22Rv1 (cell line): ENCODE measurements at regions not wholly inside any gene's neighbourhood (a gene's known extent, or its start where the extent isn't known, plus 50 kb on each side); places are given as distances from the start of the nearest gene placed in this dataset.

Experiments used
- CTCF ChIP-seq: fragments of 450-650 bp; IDR thresholded peaks from 2 replicates; pipeline ENCODE4 v1.5.1; 2017; ENCODE audit warnings: mild to moderate bottlenecking
- ZFX ChIP-seq: fragments of 450-650 bp; IDR thresholded peaks from 2 replicates; pipeline ENCODE4 v1.6.1; 2017; ENCODE audit warnings: antibody characterized with exemption, borderline replicate concordance

- no peak for TF ChIP-seq CTCF
- TF ChIP-seq ZFX: no peak
Measured at GRCh38 chr9:118732998-118733397, 636.2 kb downstream of the BRINP1 start.
